ENCODE measurements at regions not wholly inside any gene's neighbourhood (a gene's known extent, or its start where the extent isn't known, plus 50 kb on each side); places are given as distances from the start of the nearest gene placed in this dataset.

- no peak for TF ChIP-seq EZH2phosphoT487 (IDR thresholded peaks at IDR 0.05; ENCODE audit: borderline replicate concordance)
- no peak for TF ChIP-seq CTCF (IDR thresholded peaks at IDR 0.05 in 2 of 3, conservative IDR thresholded peaks at IDR 0.05 in 1 of 3; ENCODE audit: borderline replicate concordance in 1 of 3, insufficient read depth in 1 of 3, low read depth in 2 of 3, low read length in 2 of 3)
- TF ChIP-seq CEBPB (IDR thresholded peaks at IDR 0.05; ENCODE audit: low read depth): no peak
Measured at GRCh38 chr6:97347111-97347510, 64.1 kb upstream of the MMS22L start.

Data from HCT116 (cell line).